B cell (primary cell): ENCODE measurements at regions not wholly inside any gene's neighbourhood (a gene's known extent, or its start where the extent isn't known, plus 50 kb on each side); places are given as distances from the start of the nearest gene placed in this dataset.
"Not testable (repeated sequence)": the region's sequence is repeated elsewhere in the genome, so short reads cannot be mapped to it uniquely, and the experiment has no call there.

Experiments
- ATAC-seq: fragments of 200-7000 bp; cut with Tn5 transposase; one replicate; pipeline ENCODE4 v1.10.0; 2021; ENCODE audit warnings: low read depth, mild to moderate bottlenecking, moderate number of reproducible peaks, moderate library complexity
- CTCF ChIA-PET: fragments of 350-600 bp; sonication (Branson Sonifier 250); formaldehyde crosslinking; loops from one replicate; lab custom pipeline; 2021; ENCODE audit warnings: antibody characterized with exemption, inconsistent platforms; lab: Charles Lee
- POLR2A ChIA-PET: fragments of 350-600 bp; sonication (Branson Sonifier 250); formaldehyde crosslinking; loops from one replicate; lab custom pipeline; 2021; ENCODE audit warnings: antibody characterized with exemption; lab: Charles Lee
- DNase-seq: peaks from one replicate; pipeline ENCODE4 v3.0.0; 2013
- H2AFZ ChIP-seq: 2 replicates; pipeline ENCODE4 v1.6.1; 2012; ENCODE audit warnings: mild to moderate bottlenecking, low read depth, low read length; ENCODE audit not compliant: insufficient read depth, poor library complexity, severe bottlenecking
- H3K27ac ChIP-seq, 2 donors: 1 replicate in 1 of 2; 2 replicates in 1 of 2; pipeline ENCODE4 v1.5.1; 2012 to 2013; ENCODE audit warnings: low read length in 2 of 2, mild to moderate bottlenecking in 2 of 2, moderate library complexity in 1 of 2
- H3K27me3 ChIP-seq, 4 experiments: fragments of 200-600 bp in 1 of 4; sonication (generic) in 1 of 4; replicated peaks in 1 of 4; 1 replicate in 2 of 4; 2 replicates in 2 of 4; pipeline versions ENCODE4 v1.6.1 to v1.7.0; 2013 to 2016; ENCODE audit warnings: low read length in 3 of 4, mild to moderate bottlenecking in 2 of 4, mixed read lengths in 1 of 4, moderate library complexity in 1 of 4; ENCODE audit not compliant: insufficient read depth in 4 of 4, control insufficient read depth in 3 of 4; ENCODE audit errors: control extremely low read depth in 1 of 4
- H3K36me3 ChIP-seq, 2 experiments: replicated peaks in 1 of 2; 1 replicate in 1 of 2; 2 replicates in 1 of 2; pipeline versions ENCODE4 v1.6.1 to v1.7.1; 2013; ENCODE audit warnings: low read length in 1 of 2; ENCODE audit not compliant: insufficient read depth in 2 of 2, control insufficient read depth in 1 of 2; ENCODE audit errors: control extremely low read depth in 1 of 2, extremely low read depth in 1 of 2
- H3K4me1 ChIP-seq, 2 donors: fragments of 200-600 bp in 1 of 2; sonication (generic) in 1 of 2; 1 replicate in 1 of 2; 2 replicates in 1 of 2; pipeline versions ENCODE4 v1.5.1 to v1.6.1; 2013 to 2017; ENCODE audit warnings: low read length in 2 of 2; ENCODE audit not compliant: control insufficient read depth in 2 of 2, insufficient read depth in 2 of 2
- H3K4me2 ChIP-seq: replicated peaks from 2 replicates; pipeline ENCODE3; 2012; ENCODE audit warnings: mild to moderate bottlenecking, low read depth, low read length; ENCODE audit not compliant: poor library complexity, severe bottlenecking
- H3K4me3 ChIP-seq, 5 experiments: fragments of 200-600 bp in 1 of 5; sonication (generic) in 1 of 5; 1 replicate in 3 of 5; 2 replicates in 2 of 5; pipeline versions ENCODE4 v1.5.1 to v1.7.0; 2011 to 2016; ENCODE audit warnings: low read length in 4 of 5, mild to moderate bottlenecking in 4 of 5, low read depth in 2 of 5, control low read depth in 1 of 5, moderate library complexity in 1 of 5; ENCODE audit not compliant: insufficient read depth in 1 of 5; ENCODE audit errors: control extremely low read depth in 1 of 5, extremely low read depth in 1 of 5
- H3K79me2 ChIP-seq: fragments of 200-600 bp; sonication (generic); one replicate; pipeline ENCODE4 v1.6.0; 2016; ENCODE audit warnings: low read length; ENCODE audit not compliant: control insufficient read depth, insufficient read depth
- H3K9ac ChIP-seq: fragments of 200-600 bp; sonication (generic); 2 replicates; pipeline ENCODE4 v1.6.1; 2017; ENCODE audit warnings: mild to moderate bottlenecking, low read length, moderate library complexity
- H3K9me3 ChIP-seq, 3 donors: one replicate each; pipeline versions ENCODE4 v1.6.1 to v1.7.1; 2013; ENCODE audit warnings: low read length in 2 of 3; ENCODE audit not compliant: control insufficient read depth in 2 of 3, insufficient read depth in 1 of 3; ENCODE audit errors: control extremely low read depth in 1 of 3
- H4K20me1 ChIP-seq: 2 replicates; pipeline ENCODE4 v1.6.0; 2012; ENCODE audit warnings: mild to moderate bottlenecking, low read length; ENCODE audit not compliant: insufficient read depth, control insufficient read depth, poor library complexity, severe bottlenecking
- H3K27ac Mint-ChIP-seq: one replicate; pipeline ENCODE4 v1.8.0; 2021; ENCODE audit warnings: mixed read lengths
- H3K27me3 Mint-ChIP-seq: one replicate; pipeline ENCODE4 v1.8.0; 2021; ENCODE audit warnings: mixed read lengths
- H3K4me1 Mint-ChIP-seq: one replicate; pipeline ENCODE4 v1.8.0; 2021; ENCODE audit warnings: mixed read lengths
- H3K4me3 Mint-ChIP-seq: one replicate; pipeline ENCODE4 v1.8.0; 2021; ENCODE audit warnings: mixed read lengths
- H3K9me3 Mint-ChIP-seq: one replicate; pipeline ENCODE4 v1.8.0; 2022; ENCODE audit warnings: mixed read lengths; ENCODE audit not compliant: insufficient read depth
- EZH2 ChIP-seq: IDR thresholded peaks from 2 replicates; pipeline ENCODE4 v1.6.1; 2012; ENCODE audit warnings: borderline replicate concordance, low read depth, mild to moderate bottlenecking, moderate library complexity, low read length; ENCODE audit not compliant: insufficient read depth, poor library complexity, severe bottlenecking
- WGBS: methylation state at CpG from one replicate; pipeline ENCODE4 v1.1.5; 2013; ENCODE audit warnings: missing lambda C conversion rate; ENCODE audit not compliant: insufficient coverage; 5-methylcytosine and 5-hydroxymethylcytosine counted together
- intact Hi-C: fragments of 100-400 bp; cut with micrococcal nuclease; formaldehyde crosslinking; loops from one replicate; pipeline ENCODE4 v1.10.0; 2022
- TF ChIP-seq, protein P1 (sequence below): fragments of 200-600 bp; IDR thresholded peaks from one replicate; pipeline ENCODE4 v1.8.0; 2022; ENCODE audit warnings: antibody characterized with exemption, mild to moderate bottlenecking

DNA sequence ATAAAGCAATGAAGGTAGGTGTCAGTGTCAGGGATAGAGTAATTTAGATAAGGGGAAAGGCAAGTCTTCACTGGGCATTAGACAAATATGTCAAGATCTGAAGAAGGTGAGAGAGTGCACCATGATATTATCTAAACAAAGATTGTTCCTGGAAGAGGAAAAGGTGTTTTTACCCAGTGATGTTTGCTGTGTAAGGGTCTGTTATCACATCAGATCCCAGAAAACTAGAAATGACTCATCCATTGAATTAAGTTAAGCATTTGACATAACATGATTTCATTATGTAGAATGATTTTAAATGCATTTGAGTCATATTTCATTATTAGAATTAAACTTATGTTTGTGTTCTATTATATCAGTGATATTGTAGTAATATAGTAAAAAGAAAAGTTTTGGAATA is 1279.5 kb upstream of the CITED2 start:
- H3K9me3 ChIP-seq = no peaks in the 10 kb centered on the region
- no peaks in the 10 kb centered on the region for H3K27me3 ChIP-seq
- POLR2A ChIA-PET = no interaction called here
- Mint-ChIP-seq H3K27ac (no peak overlapping the region), H3K27me3 (no peaks in the 10 kb centered on the region), H3K4me1 (no peaks in the 10 kb centered on the region), H3K9me3 (no peaks in the 10 kb centered on the region), H3K4me3 (no peak overlapping the region)
- no peak overlapping the region for H3K27ac ChIP-seq
- H3K9ac ChIP-seq = no peak overlapping the region
- no peak overlapping the region for H3K4me2 ChIP-seq
- intact Hi-C loops = no loop called here
- no peak for ATAC-seq
- DNase-seq = no peak
- H3K79me2 ChIP-seq = no peaks in the 10 kb centered on the region
- no peaks in the 10 kb centered on the region for H3K4me1 ChIP-seq
- H3K36me3 ChIP-seq = no peaks in the 10 kb centered on the region
- CTCF ChIA-PET = no interaction called here
- no peak overlapping the region for H3K4me3 ChIP-seq
- TF ChIP-seq EZH2 = no peak
- TF ChIP-seq, protein P1, sequence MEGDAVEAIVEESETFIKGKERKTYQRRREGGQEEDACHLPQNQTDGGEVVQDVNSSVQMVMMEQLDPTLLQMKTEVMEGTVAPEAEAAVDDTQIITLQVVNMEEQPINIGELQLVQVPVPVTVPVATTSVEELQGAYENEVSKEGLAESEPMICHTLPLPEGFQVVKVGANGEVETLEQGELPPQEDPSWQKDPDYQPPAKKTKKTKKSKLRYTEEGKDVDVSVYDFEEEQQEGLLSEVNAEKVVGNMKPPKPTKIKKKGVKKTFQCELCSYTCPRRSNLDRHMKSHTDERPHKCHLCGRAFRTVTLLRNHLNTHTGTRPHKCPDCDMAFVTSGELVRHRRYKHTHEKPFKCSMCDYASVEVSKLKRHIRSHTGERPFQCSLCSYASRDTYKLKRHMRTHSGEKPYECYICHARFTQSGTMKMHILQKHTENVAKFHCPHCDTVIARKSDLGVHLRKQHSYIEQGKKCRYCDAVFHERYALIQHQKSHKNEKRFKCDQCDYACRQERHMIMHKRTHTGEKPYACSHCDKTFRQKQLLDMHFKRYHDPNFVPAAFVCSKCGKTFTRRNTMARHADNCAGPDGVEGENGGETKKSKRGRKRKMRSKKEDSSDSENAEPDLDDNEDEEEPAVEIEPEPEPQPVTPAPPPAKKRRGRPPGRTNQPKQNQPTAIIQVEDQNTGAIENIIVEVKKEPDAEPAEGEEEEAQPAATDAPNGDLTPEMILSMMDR = no peak
- no peak overlapping the region for H2AFZ ChIP-seq
- H4K20me1 ChIP-seq = no peaks in the 10 kb centered on the region

DNA sequence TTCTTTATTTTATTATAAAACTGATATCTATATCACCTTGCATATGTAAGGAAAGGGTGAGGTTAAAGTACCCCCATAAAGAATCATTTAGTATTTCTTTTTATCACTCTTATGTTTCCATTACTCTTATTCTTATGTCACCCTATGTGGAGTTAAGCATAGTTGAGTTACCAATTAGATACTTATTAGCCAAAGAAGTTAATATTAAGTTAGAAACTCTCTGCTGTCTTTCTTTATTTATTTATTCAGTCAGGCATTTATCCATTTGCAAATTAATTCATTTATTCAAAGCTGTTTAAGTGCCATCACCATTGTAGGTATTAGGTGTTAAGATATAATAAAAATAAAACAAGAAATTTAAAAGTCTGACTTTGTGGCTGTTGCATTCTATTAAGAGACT is 1279.1 kb upstream of the CITED2 start:
- Histone ChIP-seq H3K27ac (no peak overlapping the region), H2AFZ (no peak overlapping the region), H3K36me3 (no peaks in the 10 kb centered on the region), H3K9ac (no peak overlapping the region), H3K9me3 (no peaks in the 10 kb centered on the region), H3K4me3 (no peak overlapping the region), H3K4me2 (no peak overlapping the region), H3K79me2 (no peaks in the 10 kb centered on the region), H3K4me1 (no peaks in the 10 kb centered on the region), H3K27me3 (no peaks in the 10 kb centered on the region), H4K20me1 (no peaks in the 10 kb centered on the region)
- CTCF ChIA-PET = no interaction called here
- TF ChIP-seq, protein P1 = no peak
- TF ChIP-seq EZH2 = no peak
- POLR2A ChIA-PET = no interaction called here
- H3K4me1 Mint-ChIP-seq = no peaks in the 10 kb centered on the region
- H3K27ac Mint-ChIP-seq = no peak overlapping the region
- H3K27me3 Mint-ChIP-seq = no peaks in the 10 kb centered on the region
- no peak overlapping the region for H3K4me3 Mint-ChIP-seq
- no peaks in the 10 kb centered on the region for H3K9me3 Mint-ChIP-seq
- intact Hi-C loops = no loop called here
- no peak for DNase-seq
- ATAC-seq = no peak

DNA sequence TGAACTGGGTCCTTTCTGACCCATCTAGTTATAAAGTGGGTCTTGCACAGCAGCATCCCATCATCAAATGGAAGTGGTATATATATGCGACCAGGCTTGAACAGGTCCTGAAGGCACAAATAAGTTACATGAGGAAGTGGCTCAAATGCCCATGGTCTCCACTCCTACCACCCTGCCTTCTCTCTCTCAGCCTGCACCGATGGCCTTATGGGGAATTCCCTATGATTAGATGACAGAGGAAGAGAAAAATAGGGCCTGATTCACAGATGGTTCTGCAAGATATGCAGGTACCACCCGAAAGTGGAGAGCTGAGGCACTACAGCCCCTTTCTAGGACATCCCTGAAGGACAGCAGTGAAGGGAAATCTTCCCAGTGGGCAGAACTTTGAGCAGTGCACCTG is 1275.1 kb upstream of the CITED2 start:
- ATAC-seq, POLR2A ChIA-PET, H3K4me3 Mint-ChIP-seq, H3K4me3 ChIP-seq, H3K4me1 Mint-ChIP-seq, CTCF ChIA-PET, DNase-seq, H3K9ac ChIP-seq, H3K9me3 ChIP-seq, H3K27ac ChIP-seq, H3K79me2 ChIP-seq, H2AFZ ChIP-seq, H3K4me1 ChIP-seq, H3K27me3 ChIP-seq, H3K27ac Mint-ChIP-seq, H3K4me2 ChIP-seq, H3K27me3 Mint-ChIP-seq, intact Hi-C loops, H3K36me3 ChIP-seq, H4K20me1 ChIP-seq: not testable (repeated sequence)
- H3K9me3 Mint-ChIP-seq = peaks cover 14% of the 10 kb centered on the region
- WGBS = 91% methylated on average over 1 of the region's 3 CpGs
